HG03064 (cell line): ENCODE measurements at regions not wholly inside any gene's neighbourhood (a gene's known extent, or its start where the extent isn't known, plus 50 kb on each side); places are given as distances from the start of the nearest gene placed in this dataset.
"Not testable (repeated sequence)": the region's sequence is repeated elsewhere in the genome, so short reads cannot be mapped to it uniquely, and the experiment has no call there.

Experiments used
- ATAC-seq: cut with Tn5 transposase; IDR thresholded peaks from one replicate; pipeline ENCODE4 v1.9.1; 2021; ENCODE audit warnings: low read depth; ENCODE audit not compliant: unreplicated experiment

GRCh38 chr11:23727387-23727786, 769.5 kb upstream of the LUZP2 start:
- ATAC-seq, result no peak

DNA sequence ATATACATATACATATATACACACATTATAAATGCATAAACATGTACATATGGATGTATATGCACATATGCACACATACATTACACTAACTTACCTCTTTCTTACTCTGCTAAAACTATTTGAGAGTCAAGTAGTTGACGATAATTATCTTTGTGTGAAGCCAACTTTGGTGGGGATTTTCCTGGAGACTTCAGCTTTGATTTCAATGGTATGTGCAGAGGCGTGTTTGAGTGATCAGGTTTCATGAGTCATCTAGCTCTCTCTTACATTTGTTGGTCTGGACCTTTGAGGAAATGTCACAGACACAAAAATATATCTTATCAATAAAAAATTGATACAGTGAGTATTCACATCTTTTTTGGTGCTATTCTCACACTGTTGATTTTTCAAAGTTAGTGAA, 769.1 kb upstream of the LUZP2 start:
- no peak for ATAC-seq

DNA sequence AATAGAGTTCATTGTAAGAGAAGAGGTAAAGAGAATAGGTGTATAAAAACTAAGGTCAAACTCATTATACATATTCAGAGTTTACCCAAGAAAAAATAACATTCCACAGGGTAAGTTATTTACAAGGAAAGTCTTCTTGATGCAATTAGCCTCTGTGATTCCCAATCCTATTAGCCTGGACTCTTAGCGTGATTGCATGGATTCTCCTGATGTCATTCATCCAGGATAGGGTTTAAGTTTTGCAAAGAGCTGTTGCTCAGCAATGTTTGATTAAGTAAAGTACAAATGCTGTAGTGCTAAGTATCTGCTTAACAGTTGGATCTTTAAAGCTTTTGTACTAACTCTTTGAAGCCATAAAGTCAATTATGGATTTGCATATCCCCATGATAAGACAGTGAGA, 767.8 kb upstream of the LUZP2 start:
- ATAC-seq, result no peak

DNA sequence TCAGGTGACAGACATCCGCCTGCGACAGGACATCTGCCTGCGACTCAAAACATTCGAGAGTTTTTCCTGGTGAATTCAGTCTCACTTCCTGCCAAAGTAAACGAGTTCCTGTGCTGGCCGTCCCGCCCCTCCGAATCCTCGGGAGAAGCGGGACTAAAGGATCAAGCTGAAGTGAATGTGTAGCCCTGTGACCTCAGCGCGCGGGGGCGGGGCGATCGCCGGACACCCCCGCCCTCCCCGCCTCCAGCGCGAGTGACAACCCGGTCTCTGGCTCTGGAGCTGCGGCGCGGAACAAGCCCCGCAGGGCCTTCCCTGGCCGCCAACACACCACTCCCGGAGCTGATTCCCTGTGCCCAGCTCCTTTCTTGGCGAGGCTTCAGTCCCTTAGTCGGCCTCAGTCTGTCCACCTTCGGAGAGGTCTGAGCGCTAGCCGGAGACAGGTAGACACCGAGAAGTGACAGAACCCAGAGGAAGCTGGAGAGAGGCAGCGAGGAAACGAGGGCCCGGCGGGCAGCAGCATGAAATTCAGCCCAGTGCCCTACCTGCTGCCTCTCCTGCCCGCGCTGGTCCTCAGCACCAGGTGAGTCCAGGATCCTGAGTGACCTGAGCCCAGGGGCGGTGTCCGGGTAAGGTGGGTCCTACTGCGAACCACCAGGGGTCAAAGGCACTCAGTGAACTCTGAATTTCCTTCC, 766.4 kb upstream of the LUZP2 start:
- ATAC-seq, result no peak

DNA sequence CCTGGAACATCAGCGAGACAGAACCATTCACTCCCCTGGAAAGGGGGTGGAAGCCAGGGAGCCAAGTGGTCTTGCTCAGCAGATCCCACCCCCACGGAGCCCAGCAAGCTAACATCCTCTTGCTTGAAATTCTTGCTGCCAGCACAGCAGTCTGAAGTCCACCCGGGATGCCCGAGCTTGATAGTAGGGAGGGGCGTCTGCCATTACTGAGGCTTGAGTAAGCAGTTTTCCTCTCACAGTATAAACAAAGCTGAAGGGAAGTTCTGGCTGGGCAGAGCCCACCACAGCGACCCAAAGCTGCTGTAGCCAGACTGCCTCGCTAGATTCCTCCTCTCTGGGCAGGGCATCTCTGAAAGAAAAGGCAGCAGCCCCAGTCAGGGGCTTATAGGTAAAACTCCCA, 764.8 kb upstream of the LUZP2 start:
- no peak for ATAC-seq

GRCh38 chr11:23746896-23747295, 750.0 kb upstream of the LUZP2 start:
- ATAC-seq, result no peak

DNA sequence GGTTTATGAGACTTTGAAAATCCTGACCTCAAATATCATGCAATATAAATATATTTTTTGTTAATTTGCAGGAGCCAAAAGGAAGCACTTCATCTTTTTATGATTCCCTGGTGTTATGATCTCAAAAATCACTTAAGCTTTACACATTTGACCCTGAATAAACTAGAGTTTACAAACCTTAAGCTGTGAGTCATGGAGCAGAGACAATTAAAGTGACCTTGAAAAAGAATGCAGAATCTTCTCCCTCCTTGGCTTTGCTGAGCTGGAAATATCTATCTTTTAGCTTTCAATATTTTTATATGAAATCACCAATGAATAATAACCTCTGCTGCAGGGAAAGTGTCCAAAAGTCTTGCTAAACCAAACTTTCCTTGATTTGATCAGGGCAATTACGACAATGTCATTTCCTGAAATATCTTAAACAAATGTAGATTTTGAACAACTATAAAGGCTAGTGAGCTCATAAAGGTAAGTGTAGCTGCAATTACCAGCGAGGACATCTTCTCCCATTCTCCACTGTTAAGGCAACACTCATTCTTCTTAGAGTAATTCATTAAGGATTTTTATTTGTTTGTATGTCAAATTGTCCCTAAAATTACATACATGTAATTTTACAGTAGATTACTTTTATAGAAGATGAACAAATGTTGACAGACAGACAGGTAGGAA, 747.0 kb upstream of the LUZP2 start:
- ATAC-seq, result no peak

GRCh38 chr11:23751280-23751679, 745.6 kb upstream of the LUZP2 start:
- no peak for ATAC-seq

DNA sequence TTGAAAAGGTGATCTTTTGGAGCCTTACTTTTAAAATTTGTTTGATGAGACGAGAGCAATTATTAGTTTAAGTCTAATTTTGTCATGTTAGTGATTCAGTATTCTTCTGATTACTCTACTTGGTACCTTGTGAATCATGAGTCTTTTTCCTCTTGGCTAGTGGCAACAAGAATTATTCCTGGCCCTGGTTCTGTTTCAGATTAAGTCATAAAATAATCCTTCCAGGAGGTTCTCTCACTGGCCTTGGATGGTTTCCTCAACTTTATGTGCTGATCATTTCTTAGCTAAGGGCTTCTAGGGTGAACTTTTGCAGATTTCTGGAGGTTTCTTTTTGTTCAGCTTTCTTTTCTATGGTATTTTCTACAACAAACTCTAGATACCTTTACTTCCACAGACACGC, 741.8 kb upstream of the LUZP2 start:
- no peak for ATAC-seq

GRCh38 chr11:23755769-23756168, 741.1 kb upstream of the LUZP2 start:
- no peak for ATAC-seq

DNA sequence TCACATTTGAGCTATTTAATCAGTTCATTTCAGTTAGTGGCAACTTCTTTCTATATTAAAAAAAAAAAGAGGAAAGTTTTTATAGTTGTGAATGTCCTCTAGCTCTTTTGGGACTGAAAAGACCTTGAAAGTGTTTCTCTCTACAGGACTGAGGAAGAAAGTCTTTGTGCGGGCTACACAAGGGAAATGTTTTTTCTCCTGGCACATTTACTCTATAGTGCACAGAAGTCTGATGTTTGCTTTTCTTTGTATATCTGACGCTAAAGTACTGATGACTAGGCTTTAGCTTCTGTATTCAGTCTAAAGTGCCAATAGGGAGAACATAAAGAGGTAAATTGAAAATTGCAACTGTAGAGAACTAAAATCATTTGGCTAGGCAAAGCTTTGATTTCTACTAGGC, 737.4 kb upstream of the LUZP2 start:
- ATAC-seq, result no peak

GRCh38 chr11:23764286-23764685, 732.6 kb upstream of the LUZP2 start:
- ATAC-seq, result no peak

- ATAC-seq, result no peak
These were observed 731.1 kb upstream of the LUZP2 start for GRCh38 chr11:23765682-23766252.

GRCh38 chr11:23767576-23767975, 729.3 kb upstream of the LUZP2 start:
- no peak for ATAC-seq

GRCh38 chr11:23769214-23769613, 727.6 kb upstream of the LUZP2 start:
- ATAC-seq, result no peak

GRCh38 chr11:23772081-23772480, 724.8 kb upstream of the LUZP2 start:
- no peak for ATAC-seq

DNA sequence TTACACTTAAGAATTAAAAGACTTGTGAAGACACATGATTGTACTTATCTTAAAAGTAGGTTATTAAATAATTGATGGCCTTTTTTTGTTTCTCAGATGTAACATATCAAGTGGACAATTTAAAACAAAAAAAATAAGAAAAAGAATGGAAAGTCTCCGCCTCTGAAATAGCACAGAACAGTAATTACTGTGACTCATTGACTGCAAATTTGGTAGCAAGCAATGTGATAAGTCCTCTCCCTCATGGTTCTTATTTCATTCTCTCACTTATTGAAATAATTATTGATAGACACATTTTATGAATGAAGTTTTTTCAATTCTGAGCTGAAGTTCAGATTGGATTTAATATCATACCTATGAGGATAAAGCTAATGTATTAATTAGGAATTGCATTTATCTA, 717.9 kb upstream of the LUZP2 start:
- ATAC-seq, result no peak

DNA sequence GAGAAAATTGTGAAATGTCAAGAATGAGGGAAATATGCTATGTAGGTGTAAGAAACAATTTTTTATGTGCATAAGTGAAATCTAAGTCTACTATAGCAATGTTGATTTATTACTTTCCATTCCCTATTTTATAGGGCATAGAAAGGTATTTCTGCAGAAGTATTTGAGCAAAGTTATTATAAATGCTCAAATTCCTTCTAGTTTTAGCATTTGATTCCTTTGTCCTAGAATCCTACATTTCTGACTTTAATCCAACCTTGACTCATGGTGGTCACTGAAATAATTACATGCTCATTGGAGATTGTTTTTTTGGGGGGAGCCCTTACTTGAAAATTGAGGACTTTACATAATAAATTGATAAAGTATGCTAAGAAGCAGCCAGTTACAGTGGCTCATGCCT, 716.6 kb upstream of the LUZP2 start:
- no peak for ATAC-seq

GRCh38 chr11:23781803-23782560, 714.9 kb upstream of the LUZP2 start:
- ATAC-seq, result no peak

DNA sequence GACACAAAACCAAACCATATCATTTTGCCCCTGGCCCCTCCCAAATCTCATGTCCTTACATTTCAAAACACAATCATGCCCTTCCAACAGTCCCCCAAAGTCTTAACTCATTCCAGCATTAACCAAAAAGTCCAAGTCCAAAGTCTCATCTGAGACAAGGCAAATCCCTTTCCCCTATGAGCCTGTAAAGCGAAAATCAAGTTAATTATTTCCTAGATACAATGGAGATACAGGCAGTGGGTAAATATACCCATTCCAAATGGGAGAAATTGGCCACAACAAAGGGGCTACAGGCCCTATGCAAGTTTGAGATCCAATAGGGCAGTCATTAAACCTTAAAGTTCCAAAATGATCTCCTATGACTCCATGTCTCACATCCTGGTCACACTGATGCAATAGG, 709.9 kb upstream of the LUZP2 start:
- not testable (repeated sequence) for ATAC-seq

- ATAC-seq, result no peak
These were observed 707.5 kb upstream of the LUZP2 start for GRCh38 chr11:23789200-23789853.
